GM12878 (cell line): ENCODE measurements at regions not wholly inside any gene's neighbourhood (a gene's known extent, or its start where the extent isn't known, plus 50 kb on each side); places are given as distances from the start of the nearest gene placed in this dataset.

ENCODE experiments used
- ATAC-seq: fragments of 200-7000 bp; cut with Tn5 transposase; 3 replicates; pipeline ENCODE4 v1.9.1; 2020; ENCODE audit warnings: mild to moderate bottlenecking, moderate library complexity
- BruUV-seq: library from RNA; stranded (reverse); fragments of 400-500 nt; replicated peaks from 2 replicates; lab custom pipeline; 2021; lab: Mats Ljungman, UMichigan
- CTCF ChIA-PET: fragments of 300-600 bp; sonication (Branson Sonifier 250); formaldehyde crosslinking; extraction: SDS; loops from one replicate; lab custom pipeline; 2021; ENCODE audit warnings: inconsistent platforms; lab: Yijun Ruan, JAX
- POLR2A ChIA-PET: fragments of 350-600 bp; formaldehyde crosslinking; extraction: SDS; loops from one replicate; lab custom pipeline; 2021; ENCODE audit warnings: inconsistent platforms; lab: Charles Lee
- RAD21 ChIA-PET: fragments of 300-600 bp; sonication (Branson Sonifier 250); formaldehyde crosslinking; loops from one replicate; lab custom pipeline; 2023; ENCODE audit warnings: antibody characterized with exemption; ENCODE audit not compliant: unreplicated experiment; lab: Charles Lee
- SMC1A ChIA-PET: fragments of 300-600 bp; sonication (Branson Sonifier 250); formaldehyde crosslinking; loops from one replicate; lab custom pipeline; 2023; ENCODE audit not compliant: unreplicated experiment, uncharacterized antibody; lab: Charles Lee
- DNase-seq: peaks from one replicate; pipeline ENCODE4 v3.0.0-alpha.2; 2011; ENCODE audit warnings: low read depth, low spot score
- FAIRE-seq: peaks from 3 replicates; lab custom pipeline; 2011; peaks lifted over from hg19 to GRCh38; lab: Jason Lieb, UNC
- H2AFZ ChIP-seq: 2 replicates; pipeline ENCODE4 v1.6.0; 2011; ENCODE audit warnings: low read depth, low read length, control low read depth; ENCODE audit not compliant: control insufficient read depth
- H3K27ac ChIP-seq: 2 replicates; pipeline ENCODE4 v1.5.1; 2011; ENCODE audit warnings: control low read depth; ENCODE audit not compliant: control insufficient read depth, insufficient read depth
- H3K27me3 ChIP-seq, 2 experiments: replicated peaks in 1 of 2; 2 replicates each; pipeline versions ENCODE4 v1.6.0 to v1.6.1; 2011; ENCODE audit warnings: low read length in 1 of 2; ENCODE audit not compliant: control insufficient read depth in 2 of 2, insufficient read depth in 2 of 2
- H3K36me3 ChIP-seq, 2 experiments: 2 replicates each; pipeline ENCODE4 v1.5.1; 2011; ENCODE audit warnings: low read length in 1 of 2; ENCODE audit not compliant: control insufficient read depth in 2 of 2, insufficient read depth in 2 of 2
- H3K4me1 ChIP-seq: 2 replicates; pipeline ENCODE4 v1.6.1; 2011; ENCODE audit warnings: mild to moderate bottlenecking, low read length, moderate library complexity, mixed read lengths; ENCODE audit not compliant: control insufficient read depth, insufficient read depth
- H3K4me2 ChIP-seq: 2 replicates; pipeline ENCODE4 v1.6.0; 2011; ENCODE audit warnings: control low read depth; ENCODE audit not compliant: control insufficient read depth, insufficient read depth
- H3K4me3 ChIP-seq: fragments of 200-600 bp; sonication (generic); 2 replicates; pipeline ENCODE4 v1.5.1; 2016
- H3K79me2 ChIP-seq: 2 replicates; pipeline ENCODE4 v1.6.0; 2011; ENCODE audit warnings: low read length; ENCODE audit not compliant: control insufficient read depth, insufficient read depth
- H3K9ac ChIP-seq: 2 replicates; pipeline ENCODE4 v1.8.0; 2011; ENCODE audit warnings: low read length, control low read depth, mixed read lengths; ENCODE audit not compliant: control insufficient read depth, insufficient read depth
- H3K9me3 ChIP-seq: replicated peaks from 3 replicates; pipeline ENCODE4 v1.5.1; 2011; ENCODE audit warnings: mild to moderate bottlenecking, low read length; ENCODE audit not compliant: control insufficient read depth, insufficient read depth
- H4K20me1 ChIP-seq: 2 replicates; pipeline ENCODE4 v1.6.0; 2011; ENCODE audit not compliant: control insufficient read depth, insufficient read depth
- ATF2 ChIP-seq: IDR thresholded peaks from 2 replicates; pipeline ENCODE4 v1.6.1; 2012; ENCODE audit warnings: low read length, inconsistent platforms
- ATF3 ChIP-seq: IDR thresholded peaks from 2 replicates; pipeline ENCODE4 v1.6.1; 2011; ENCODE audit warnings: low read depth, mild to moderate bottlenecking, low read length, moderate library complexity, borderline replicate concordance; ENCODE audit errors: extremely low read depth
- CREB1 ChIP-seq: IDR thresholded peaks from 2 replicates; pipeline ENCODE4 v1.6.1; 2012; ENCODE audit warnings: low read depth, mild to moderate bottlenecking, inconsistent platforms
- EED ChIP-seq: sonication (generic); IDR thresholded peaks from 2 replicates; pipeline ENCODE4 v1.6.1; 2016; ENCODE audit warnings: antibody characterized with exemption, low read depth
- GATAD2B ChIP-seq: fragments of 450-650 bp; conservative IDR thresholded peaks from 2 replicates; pipeline ENCODE4 v1.6.1; 2017; ENCODE audit warnings: low read depth, mild to moderate bottlenecking, moderate library complexity
- IRF4 ChIP-seq: IDR thresholded peaks from 2 replicates; pipeline ENCODE4 v1.6.1; 2011; ENCODE audit warnings: low read depth, low read length
- MYB ChIP-seq: fragments of 150-350 bp; IDR thresholded peaks from 2 replicates; pipeline ENCODE4 v1.6.1; 2014; ENCODE audit warnings: mild to moderate bottlenecking, low read depth, low read length, borderline replicate concordance
- PBX3 ChIP-seq: IDR thresholded peaks from 2 replicates; pipeline ENCODE4 v1.6.1; 2011; ENCODE audit warnings: mild to moderate bottlenecking, low read depth, low read length, moderate library complexity; ENCODE audit not compliant: insufficient replicate concordance
- SIX5 ChIP-seq: IDR thresholded peaks from 2 replicates; pipeline ENCODE4 v1.6.1; 2011; ENCODE audit warnings: mild to moderate bottlenecking, low read depth, low read length, moderate library complexity; ENCODE audit not compliant: severe bottlenecking
- SPI1 ChIP-seq: IDR thresholded peaks from 2 replicates; pipeline ENCODE4 v1.6.1; 2011; ENCODE audit warnings: low read depth, mild to moderate bottlenecking, low read length, moderate library complexity, borderline replicate concordance; ENCODE audit not compliant: insufficient read depth
- TAF1 ChIP-seq: IDR thresholded peaks from 2 replicates; pipeline ENCODE4 v1.6.1; 2011; ENCODE audit warnings: mild to moderate bottlenecking, low read depth, low read length, borderline replicate concordance
- ZNF274 ChIP-seq: IDR thresholded peaks from one replicate; pipeline ENCODE4 v1.8.0; 2011; ENCODE audit not compliant: insufficient read length, insufficient read depth
- WGBS: methylation state at CpG from one replicate; pipeline ENCODE4 v1.1.6; 2016; ENCODE audit warnings: low lambda C conversion rate; ENCODE audit not compliant: insufficient replicate concordance, insufficient coverage; ENCODE audit errors: missing lambda C conversion rate; 5-methylcytosine and 5-hydroxymethylcytosine counted together
- in situ Hi-C: fragments of 300-500 bp; cut with MboI; formaldehyde crosslinking; loops from 9 replicates; pipeline ENCODE4 v1.14.3; 2018; ENCODE audit warnings: mixed read lengths
- intact Hi-C: fragments of 100-400 bp; cut with micrococcal nuclease; formaldehyde crosslinking; loops from one replicate; pipeline ENCODE4 v1.14.2; 2022; ENCODE audit not compliant: unreplicated experiment

- no peak overlapping the region for H3K9ac ChIP-seq
- no peak for TF ChIP-seq ATF3
- TF ChIP-seq GATAD2B: no peak
- no peak for TF ChIP-seq TAF1
- TF ChIP-seq SIX5: no peak
- no peak for TF ChIP-seq CREB1
- no peak for TF ChIP-seq ATF2
- TF ChIP-seq IRF4: no peak
- no peak for TF ChIP-seq SPI1
- no peak for TF ChIP-seq ZNF274
- TF ChIP-seq PBX3: no peak
- no peak for TF ChIP-seq MYB
- TF ChIP-seq EED: no peak
Measured at GRCh38 chr6:27541212-27541932, 68.5 kb upstream of the ZNF184 start.

More at GRCh38 chr6:27541212-27541932, 68.5 kb upstream of the ZNF184 start:
- H3K9me3 ChIP-seq: peaks cover 6% of the 10 kb centered on the region; the same call in 2 of the 3 replicates
- DNase-seq (no peak), ATAC-seq (no peak), FAIRE-seq (no peak)
- no peak overlapping the region for H2AFZ ChIP-seq
- RAD21 ChIA-PET: no interaction called here
- H3K79me2 ChIP-seq: no peaks in the 10 kb centered on the region
- in situ Hi-C loops (no loop called here), intact Hi-C loops (loop anchor here (1.0 kb wide), 1 partner anchor 22 kb away; no protein-coding TSS in a partner anchor)
- CTCF ChIA-PET: no interaction called here
- BruUV-seq: no TSS peak
- POLR2A ChIA-PET: no interaction called here
- no peak overlapping the region for H3K4me3 ChIP-seq
- no peak overlapping the region for H3K27ac ChIP-seq
- WGBS: 40% methylated on average over 15 of the region's 15 CpGs
- SMC1A ChIA-PET: no interaction called here
- H3K27me3 ChIP-seq: no peaks in the 10 kb centered on the region
- H4K20me1 ChIP-seq: no peaks in the 10 kb centered on the region
- no peaks in the 10 kb centered on the region for H3K4me1 ChIP-seq
- H3K36me3 ChIP-seq: no peaks in the 10 kb centered on the region
- peak overlapping the region; percentile 34; the same call in 1 of the 2 replicates for H3K4me2 ChIP-seq
